ENCODE measurements at regions not wholly inside any gene's neighbourhood (a gene's known extent, or its start where the extent isn't known, plus 50 kb on each side); places are given as distances from the start of the nearest gene placed in this dataset.

DNA sequence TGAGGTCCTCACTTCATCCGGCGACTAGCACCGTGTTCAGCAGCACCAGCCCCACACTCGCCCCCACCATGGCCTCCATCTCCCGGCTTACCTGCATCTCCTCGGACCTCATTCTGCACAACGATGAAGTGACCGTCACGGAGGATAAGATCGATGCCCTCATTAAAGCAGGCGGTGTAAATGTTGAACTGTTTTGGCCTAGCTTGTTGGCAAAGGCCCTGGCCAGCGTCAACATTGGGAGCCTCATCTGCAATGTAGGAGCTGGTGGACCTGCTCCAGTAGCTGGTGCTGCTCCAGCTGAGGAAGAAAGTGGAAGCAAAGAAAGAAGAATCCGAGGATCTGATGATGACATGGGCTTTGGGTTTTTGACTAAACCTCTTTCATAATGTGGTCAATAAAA, 70.5 kb upstream of the MYCN start:
- Histone ChIP-seq H3K4me3 (ENCODE audit: insufficient read depth, low read length) (no peak overlapping the region), H3K9me3 (ENCODE audit: low read depth, low read length) (no peaks in the 10 kb centered on the region), H3K4me2 (ENCODE audit: insufficient read depth, low read length) (no peak overlapping the region), H3K27ac (ENCODE audit: low read depth, low read length) (no peak overlapping the region), H4K20me1 (ENCODE audit: insufficient read depth, low read length) (no peaks in the 10 kb centered on the region), H3K4me1 (ENCODE audit: insufficient read depth, low read length) (no peaks in the 10 kb centered on the region), H3K79me2 (ENCODE audit: insufficient read depth, low read length) (no peaks in the 10 kb centered on the region), H3K36me3 (ENCODE audit: insufficient read depth, low read length) (no peaks in the 10 kb centered on the region), H2AFZ (ENCODE audit: low read length) (no peak overlapping the region), H3K27me3 (ENCODE audit: insufficient read depth, low read length) (no peaks in the 10 kb centered on the region)
- TF ChIP-seq, protein P1, sequence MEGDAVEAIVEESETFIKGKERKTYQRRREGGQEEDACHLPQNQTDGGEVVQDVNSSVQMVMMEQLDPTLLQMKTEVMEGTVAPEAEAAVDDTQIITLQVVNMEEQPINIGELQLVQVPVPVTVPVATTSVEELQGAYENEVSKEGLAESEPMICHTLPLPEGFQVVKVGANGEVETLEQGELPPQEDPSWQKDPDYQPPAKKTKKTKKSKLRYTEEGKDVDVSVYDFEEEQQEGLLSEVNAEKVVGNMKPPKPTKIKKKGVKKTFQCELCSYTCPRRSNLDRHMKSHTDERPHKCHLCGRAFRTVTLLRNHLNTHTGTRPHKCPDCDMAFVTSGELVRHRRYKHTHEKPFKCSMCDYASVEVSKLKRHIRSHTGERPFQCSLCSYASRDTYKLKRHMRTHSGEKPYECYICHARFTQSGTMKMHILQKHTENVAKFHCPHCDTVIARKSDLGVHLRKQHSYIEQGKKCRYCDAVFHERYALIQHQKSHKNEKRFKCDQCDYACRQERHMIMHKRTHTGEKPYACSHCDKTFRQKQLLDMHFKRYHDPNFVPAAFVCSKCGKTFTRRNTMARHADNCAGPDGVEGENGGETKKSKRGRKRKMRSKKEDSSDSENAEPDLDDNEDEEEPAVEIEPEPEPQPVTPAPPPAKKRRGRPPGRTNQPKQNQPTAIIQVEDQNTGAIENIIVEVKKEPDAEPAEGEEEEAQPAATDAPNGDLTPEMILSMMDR (IDR thresholded peaks at IDR 0.05; ENCODE audit: extremely low read depth, low read depth, low read length), result no peak
- DNase-seq (ENCODE audit: insufficient read length, low spot score, missing footprints), result no peak

DNA sequence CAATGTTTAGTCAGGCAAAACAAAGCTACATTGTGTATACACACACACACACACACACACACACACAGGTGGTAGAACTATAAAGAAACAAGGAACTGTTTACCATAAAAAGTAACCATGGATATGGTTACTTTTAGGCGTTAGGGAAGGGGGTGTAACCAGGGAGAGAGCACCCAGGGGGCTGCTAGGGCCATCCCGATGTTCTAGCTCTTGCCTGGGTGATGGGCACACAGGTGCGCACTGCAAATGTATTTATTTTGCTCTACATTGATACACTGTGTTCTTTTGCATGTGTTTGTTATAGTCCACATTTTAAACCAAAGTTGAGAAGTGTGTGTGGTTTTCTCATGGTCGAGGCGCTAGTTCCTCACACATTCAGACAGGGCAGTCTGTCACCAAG, 69.8 kb upstream of the MYCN start:
- Histone ChIP-seq H3K27ac (ENCODE audit: low read depth, low read length) (no peak overlapping the region), H3K4me1 (ENCODE audit: insufficient read depth, low read length) (no peaks in the 10 kb centered on the region), H3K4me2 (ENCODE audit: insufficient read depth, low read length) (no peak overlapping the region), H3K4me3 (ENCODE audit: insufficient read depth, low read length) (no peak overlapping the region), H3K27me3 (ENCODE audit: insufficient read depth, low read length) (no peaks in the 10 kb centered on the region), H3K79me2 (ENCODE audit: insufficient read depth, low read length) (no peaks in the 10 kb centered on the region), H4K20me1 (ENCODE audit: insufficient read depth, low read length) (no peaks in the 10 kb centered on the region), H3K9me3 (ENCODE audit: low read depth, low read length) (no peaks in the 10 kb centered on the region), H3K36me3 (ENCODE audit: insufficient read depth, low read length) (no peaks in the 10 kb centered on the region), H2AFZ (ENCODE audit: low read length) (no peak overlapping the region)
- DNase-seq (ENCODE audit: insufficient read length, low spot score, missing footprints), result no peak
- TF ChIP-seq, protein P1 (IDR thresholded peaks at IDR 0.05; ENCODE audit: extremely low read depth, low read depth, low read length), result no peak

DNA sequence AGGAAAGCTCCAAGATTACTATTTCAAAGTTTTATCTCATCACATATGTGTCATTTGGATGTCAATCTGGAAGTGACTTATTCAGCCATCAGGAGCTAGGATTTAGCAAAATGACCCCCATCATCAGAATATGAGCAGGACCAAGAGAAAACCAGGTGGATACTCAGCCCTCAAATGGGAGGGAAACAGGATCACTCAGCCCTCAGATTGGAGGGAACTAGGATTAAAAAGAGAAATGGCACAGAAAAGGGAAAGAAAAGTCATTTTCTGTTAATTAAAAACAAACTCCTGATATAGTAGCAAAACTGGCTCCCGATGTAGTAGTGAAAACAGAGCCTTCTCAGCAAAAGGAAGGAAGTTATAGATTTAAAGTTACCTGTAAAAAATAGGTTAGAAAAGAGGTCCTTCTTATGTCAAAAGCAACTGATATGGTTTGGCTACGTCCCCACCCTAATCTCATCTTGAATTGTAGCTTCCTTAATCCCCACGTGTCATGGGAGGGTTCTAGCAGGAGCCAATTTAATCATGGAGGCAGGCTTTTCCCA, 69.0 kb upstream of the MYCN start:
- no peaks in the 10 kb centered on the region for H3K36me3 ChIP-seq (ENCODE audit: insufficient read depth, low read length)
- no peaks in the 10 kb centered on the region for H3K9me3 ChIP-seq (ENCODE audit: low read depth, low read length)
- H2AFZ ChIP-seq (ENCODE audit: low read length), result no peak overlapping the region
- no peaks in the 10 kb centered on the region for H3K27me3 ChIP-seq (ENCODE audit: insufficient read depth, low read length)
- no peak overlapping the region for H3K27ac ChIP-seq (ENCODE audit: low read depth, low read length)
- H3K79me2 ChIP-seq (ENCODE audit: insufficient read depth, low read length), result no peaks in the 10 kb centered on the region
- H4K20me1 ChIP-seq (ENCODE audit: insufficient read depth, low read length), result no peaks in the 10 kb centered on the region
- H3K4me1 ChIP-seq (ENCODE audit: insufficient read depth, low read length), result no peaks in the 10 kb centered on the region
- H3K4me2 ChIP-seq (ENCODE audit: insufficient read depth, low read length), result no peak overlapping the region
- H3K4me3 ChIP-seq (ENCODE audit: insufficient read depth, low read length), result no peak overlapping the region
- DNase-seq (ENCODE audit: insufficient read length, low spot score, missing footprints), result no peak
- TF ChIP-seq, protein P1 (IDR thresholded peaks at IDR 0.05; ENCODE audit: extremely low read depth, low read depth, low read length), result no peak

DNA sequence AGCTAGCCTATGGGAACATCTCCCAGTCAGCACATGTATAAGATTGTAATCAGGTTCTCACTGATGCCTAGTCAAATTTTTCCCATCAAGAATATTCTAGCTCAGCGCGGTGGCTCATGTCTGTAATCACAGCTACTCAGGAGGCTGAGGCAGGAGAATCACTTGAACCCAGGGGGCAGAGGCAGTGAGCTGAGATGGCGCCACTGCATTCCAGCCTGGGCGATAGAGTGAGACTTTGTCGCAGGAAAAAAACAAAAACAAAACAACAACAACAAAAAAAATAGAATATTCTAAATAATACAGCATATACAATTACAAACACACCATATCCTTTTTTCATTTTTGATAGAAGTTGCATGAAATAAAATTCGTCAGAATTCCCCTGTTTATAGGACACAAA, 67.5 kb upstream of the MYCN start:
- TF ChIP-seq, protein P1 (IDR thresholded peaks at IDR 0.05; ENCODE audit: extremely low read depth, low read depth, low read length), result no peak
- H2AFZ ChIP-seq (ENCODE audit: low read length), result no peak overlapping the region
- no peak overlapping the region for H3K27ac ChIP-seq (ENCODE audit: low read depth, low read length)
- H3K4me1 ChIP-seq (ENCODE audit: insufficient read depth, low read length), result no peaks in the 10 kb centered on the region
- no peaks in the 10 kb centered on the region for H4K20me1 ChIP-seq (ENCODE audit: insufficient read depth, low read length)
- DNase-seq (ENCODE audit: insufficient read length, low spot score, missing footprints), result no peak
- H3K79me2 ChIP-seq (ENCODE audit: insufficient read depth, low read length), result no peaks in the 10 kb centered on the region
- no peak overlapping the region for H3K4me2 ChIP-seq (ENCODE audit: insufficient read depth, low read length)
- H3K4me3 ChIP-seq (ENCODE audit: insufficient read depth, low read length), result no peak overlapping the region
- H3K9me3 ChIP-seq (ENCODE audit: low read depth, low read length), result no peaks in the 10 kb centered on the region
- no peaks in the 10 kb centered on the region for H3K27me3 ChIP-seq (ENCODE audit: insufficient read depth, low read length)
- no peaks in the 10 kb centered on the region for H3K36me3 ChIP-seq (ENCODE audit: insufficient read depth, low read length)

Measured in osteoblast (primary cell).